ENCODE measurements at regions not wholly inside any gene's neighbourhood (a gene's known extent, or its start where the extent isn't known, plus 50 kb on each side); places are given as distances from the start of the nearest gene placed in this dataset.

GRCh38 chr1:79441238-79441637, 434.7 kb upstream of the ADGRL4 start:
- TF ChIP-seq, protein P1, sequence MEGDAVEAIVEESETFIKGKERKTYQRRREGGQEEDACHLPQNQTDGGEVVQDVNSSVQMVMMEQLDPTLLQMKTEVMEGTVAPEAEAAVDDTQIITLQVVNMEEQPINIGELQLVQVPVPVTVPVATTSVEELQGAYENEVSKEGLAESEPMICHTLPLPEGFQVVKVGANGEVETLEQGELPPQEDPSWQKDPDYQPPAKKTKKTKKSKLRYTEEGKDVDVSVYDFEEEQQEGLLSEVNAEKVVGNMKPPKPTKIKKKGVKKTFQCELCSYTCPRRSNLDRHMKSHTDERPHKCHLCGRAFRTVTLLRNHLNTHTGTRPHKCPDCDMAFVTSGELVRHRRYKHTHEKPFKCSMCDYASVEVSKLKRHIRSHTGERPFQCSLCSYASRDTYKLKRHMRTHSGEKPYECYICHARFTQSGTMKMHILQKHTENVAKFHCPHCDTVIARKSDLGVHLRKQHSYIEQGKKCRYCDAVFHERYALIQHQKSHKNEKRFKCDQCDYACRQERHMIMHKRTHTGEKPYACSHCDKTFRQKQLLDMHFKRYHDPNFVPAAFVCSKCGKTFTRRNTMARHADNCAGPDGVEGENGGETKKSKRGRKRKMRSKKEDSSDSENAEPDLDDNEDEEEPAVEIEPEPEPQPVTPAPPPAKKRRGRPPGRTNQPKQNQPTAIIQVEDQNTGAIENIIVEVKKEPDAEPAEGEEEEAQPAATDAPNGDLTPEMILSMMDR (IDR thresholded peaks at IDR 0.05), result no peak
- TF ChIP-seq POLR2A (IDR thresholded peaks at IDR 0.05), result no peak

All from adrenal gland (tissue), 5 donors.